GM23338 (cell line): ENCODE measurements at regions not wholly inside any gene's neighbourhood (a gene's known extent, or its start where the extent isn't known, plus 50 kb on each side); places are given as distances from the start of the nearest gene placed in this dataset.

ENCODE experiments used
- ATAC-seq: fragments of 200-7000 bp; cut with Tn5 transposase; 3 replicates; pipeline ENCODE4 v1.9.1; 2020
- DNase-seq: peaks from one replicate; pipeline ENCODE4 v3.0.0-alpha.2; 2015; ENCODE audit warnings: low spot score
- H2AFZ ChIP-seq: fragments of 200-600 bp; sonication (generic); 2 replicates; pipeline ENCODE4 v1.8.0; 2016; ENCODE audit warnings: antibody characterized with exemption, mild to moderate bottlenecking, moderate library complexity
- H3F3A ChIP-seq: fragments of 200-600 bp; sonication (generic); replicated peaks from 2 replicates; pipeline ENCODE4 v1.8.0; 2017; ENCODE audit warnings: antibody characterized with exemption, mixed run types, low read depth
- H3K27ac ChIP-seq: fragments of 200-600 bp; sonication (generic); 2 replicates; pipeline ENCODE4 v1.6.1; 2016; ENCODE audit warnings: low read depth
- H3K27me3 ChIP-seq: fragments of 200-600 bp; sonication (generic); 2 replicates; pipeline ENCODE4 v1.8.0; 2016; ENCODE audit warnings: mild to moderate bottlenecking, mixed run types, moderate library complexity; ENCODE audit not compliant: insufficient read depth
- H3K36me3 ChIP-seq: fragments of 200-600 bp; sonication (generic); 2 replicates; pipeline ENCODE4 v1.8.0; 2016; ENCODE audit warnings: mild to moderate bottlenecking; ENCODE audit not compliant: insufficient read depth
- H3K4me1 ChIP-seq: fragments of 200-600 bp; sonication (generic); 2 replicates; pipeline ENCODE4 v1.8.0; 2016; ENCODE audit warnings: mild to moderate bottlenecking, moderate library complexity; ENCODE audit not compliant: insufficient read depth
- H3K4me2 ChIP-seq: fragments of 200-600 bp; sonication (generic); 2 replicates; pipeline ENCODE4 v1.7.1; 2017; ENCODE audit warnings: mixed run types
- H3K4me3 ChIP-seq: fragments of 200-600 bp; sonication (generic); 2 replicates; pipeline ENCODE4 v1.6.1; 2016; ENCODE audit warnings: mixed run types
- H3K79me2 ChIP-seq: fragments of 200-600 bp; sonication (generic); replicated peaks from 2 replicates; pipeline ENCODE4 v1.8.0; 2017; ENCODE audit warnings: mild to moderate bottlenecking; ENCODE audit not compliant: insufficient read depth
- H3K9me2 ChIP-seq: fragments of 200-600 bp; sonication (generic); 2 replicates; pipeline ENCODE4 v1.8.0; 2017; ENCODE audit not compliant: insufficient read depth
- H4K20me1 ChIP-seq: fragments of 200-600 bp; sonication (generic); replicated peaks from 2 replicates; pipeline ENCODE4 v1.8.0; 2017; ENCODE audit warnings: mild to moderate bottlenecking; ENCODE audit not compliant: insufficient read depth
- H3K27ac Mint-ChIP-seq: 2 replicates; pipeline ENCODE4 v1.8.0; 2020; ENCODE audit warnings: inconsistent platforms, mild to moderate bottlenecking, moderate library complexity, mixed read lengths
- H3K27me3 Mint-ChIP-seq: 3 replicates; pipeline ENCODE4 v1.8.0; 2022; ENCODE audit warnings: low read depth, mild to moderate bottlenecking, moderate library complexity, mixed read lengths, inconsistent platforms; ENCODE audit not compliant: insufficient read depth, poor library complexity
- H3K36me3 Mint-ChIP-seq: 3 replicates; pipeline ENCODE4 v1.8.0; 2021; ENCODE audit warnings: low read depth, mild to moderate bottlenecking, inconsistent platforms, moderate library complexity, mixed read lengths
- H3K4me1 Mint-ChIP-seq: 3 replicates; pipeline ENCODE4 v1.8.0; 2020; ENCODE audit warnings: mild to moderate bottlenecking, inconsistent platforms, mixed read lengths
- H3K4me3 Mint-ChIP-seq: 3 replicates; pipeline ENCODE4 v1.8.0; 2021; ENCODE audit warnings: moderate library complexity, mild to moderate bottlenecking, inconsistent platforms, mixed read lengths
- H3K9me3 Mint-ChIP-seq: 3 replicates; pipeline ENCODE4 v1.8.0; 2020; ENCODE audit warnings: moderate library complexity, mild to moderate bottlenecking, inconsistent platforms, mixed read lengths
- CREB1 ChIP-seq: fragments of 250-450 bp; sonication (Bioruptor Pico); IDR thresholded peaks from 2 replicates; pipeline ENCODE4 v1.5.0; 2020; ENCODE audit warnings: low read depth, mild to moderate bottlenecking, moderate library complexity
- EZH2 ChIP-seq: fragments of 200-600 bp; sonication (generic); IDR thresholded peaks from one replicate; pipeline ENCODE4 v1.8.0; 2017; ENCODE audit warnings: antibody characterized with exemption, mild to moderate bottlenecking, low read depth; ENCODE audit not compliant: unreplicated experiment
- EZH2phosphoT487 ChIP-seq: fragments of 200-600 bp; sonication (generic); IDR thresholded peaks from one replicate; pipeline ENCODE4 v1.8.1; 2018; ENCODE audit warnings: antibody characterized with exemption; ENCODE audit not compliant: unreplicated experiment
- JUNB ChIP-seq: IDR thresholded peaks from one replicate; pipeline ENCODE4 v1.6.1; 2016; ENCODE audit warnings: antibody characterized with exemption; ENCODE audit not compliant: unreplicated experiment
- NANOG ChIP-seq: IDR thresholded peaks from 2 replicates; pipeline ENCODE4 v1.6.1; 2016; ENCODE audit warnings: antibody characterized with exemption, borderline replicate concordance
- POLR2AphosphoS5 ChIP-seq: IDR thresholded peaks from 2 replicates; pipeline ENCODE4 v1.6.1; 2016; ENCODE audit warnings: antibody characterized with exemption, low read depth
- STAT1 ChIP-seq: IDR thresholded peaks from one replicate; pipeline ENCODE4 v1.6.1; 2016; ENCODE audit warnings: antibody characterized with exemption; ENCODE audit not compliant: unreplicated experiment
- ZNF114 ChIP-seq: fragments of 250-450 bp; sonication (Bioruptor Pico); IDR thresholded peaks from 2 replicates; pipeline ENCODE4 v1.5.0; 2020; ENCODE audit warnings: mild to moderate bottlenecking, moderate library complexity
- ZNF331 ChIP-seq: fragments of 250-450 bp; sonication (Bioruptor Pico); IDR thresholded peaks from 2 replicates; pipeline ENCODE4 v1.5.0; 2020; ENCODE audit warnings: low read depth, mild to moderate bottlenecking, moderate library complexity
- TF ChIP-seq, protein P1 (sequence below): fragments of 250-450 bp; sonication (Bioruptor Pico); IDR thresholded peaks from 2 replicates; pipeline ENCODE4 v1.5.0; 2020; ENCODE audit warnings: mild to moderate bottlenecking, moderate library complexity
- TF ChIP-seq, protein P2 (sequence below), 2 experiments: fragments of 200-600 bp in 1 of 2; sonication (generic) in 1 of 2; conservative IDR thresholded peaks; 2 replicates each; pipeline versions ENCODE4 v1.5.1 to v1.6.1; 2016 to 2017; ENCODE audit warnings: antibody characterized with exemption in 2 of 2, low read depth in 2 of 2, mild to moderate bottlenecking in 2 of 2, moderate library complexity in 1 of 2
- TF ChIP-seq, protein P3 (sequence below): IDR thresholded peaks from one replicate; pipeline ENCODE4 v1.6.1; 2018; ENCODE audit warnings: antibody characterized with exemption; ENCODE audit not compliant: unreplicated experiment
- TF ChIP-seq, protein P4 (sequence below): IDR thresholded peaks from 2 replicates; pipeline ENCODE4 v1.6.1; 2016; ENCODE audit warnings: antibody characterized with exemption

DNA sequence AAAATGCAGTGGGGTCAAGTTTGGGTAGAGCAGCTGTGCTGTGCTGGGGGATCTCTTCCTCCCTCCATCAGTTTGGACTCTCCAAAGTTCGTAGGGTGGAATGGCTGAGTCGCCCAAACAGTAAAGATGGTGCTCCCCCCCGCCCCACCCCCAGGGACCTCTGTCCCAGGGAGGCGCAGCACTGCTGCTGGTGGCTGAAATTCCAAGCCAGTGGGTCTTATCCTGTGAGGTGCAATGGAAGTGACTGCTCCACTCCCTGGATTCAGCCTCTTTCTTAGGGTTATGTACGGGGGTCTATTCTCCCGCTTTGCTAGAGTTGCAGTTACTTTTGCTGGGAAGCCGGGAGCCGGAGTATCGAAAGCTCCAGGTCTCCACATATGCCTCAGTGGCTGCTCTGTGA lies 97.5 kb upstream of the CTAGE1 start:
- no peaks in the 10 kb centered on the region for H3K4me1 ChIP-seq
- no peak overlapping the region for H3K4me2 ChIP-seq
- ATAC-seq, result no peak
- 0 out of 2 replicates have a peak, but pooled peaks cover 5% of the 10 kb centered on the region for H3K9me2 ChIP-seq
- H3K4me3 ChIP-seq, result no peak overlapping the region
- no peak for DNase-seq
- H3K27ac ChIP-seq, result no peak overlapping the region
- H3K4me3 Mint-ChIP-seq, result no peak overlapping the region
- H3K27ac Mint-ChIP-seq, result no peak overlapping the region
- H3K36me3 ChIP-seq, result no peaks in the 10 kb centered on the region
- H3K27me3 Mint-ChIP-seq, result no peaks in the 10 kb centered on the region
- peak overlapping the region; percentile 86; the same call in 1 of the 2 replicates for H2AFZ ChIP-seq
- H4K20me1 ChIP-seq, result no peaks in the 10 kb centered on the region
- H3K27me3 ChIP-seq, result no peaks in the 10 kb centered on the region
- no peak for TF ChIP-seq EZH2
- TF ChIP-seq NANOG, result no peak
- no peak for TF ChIP-seq ZNF114 (CRISPR knock-in tag)
- TF ChIP-seq CREB1, result no peak
- TF ChIP-seq, protein P1, sequence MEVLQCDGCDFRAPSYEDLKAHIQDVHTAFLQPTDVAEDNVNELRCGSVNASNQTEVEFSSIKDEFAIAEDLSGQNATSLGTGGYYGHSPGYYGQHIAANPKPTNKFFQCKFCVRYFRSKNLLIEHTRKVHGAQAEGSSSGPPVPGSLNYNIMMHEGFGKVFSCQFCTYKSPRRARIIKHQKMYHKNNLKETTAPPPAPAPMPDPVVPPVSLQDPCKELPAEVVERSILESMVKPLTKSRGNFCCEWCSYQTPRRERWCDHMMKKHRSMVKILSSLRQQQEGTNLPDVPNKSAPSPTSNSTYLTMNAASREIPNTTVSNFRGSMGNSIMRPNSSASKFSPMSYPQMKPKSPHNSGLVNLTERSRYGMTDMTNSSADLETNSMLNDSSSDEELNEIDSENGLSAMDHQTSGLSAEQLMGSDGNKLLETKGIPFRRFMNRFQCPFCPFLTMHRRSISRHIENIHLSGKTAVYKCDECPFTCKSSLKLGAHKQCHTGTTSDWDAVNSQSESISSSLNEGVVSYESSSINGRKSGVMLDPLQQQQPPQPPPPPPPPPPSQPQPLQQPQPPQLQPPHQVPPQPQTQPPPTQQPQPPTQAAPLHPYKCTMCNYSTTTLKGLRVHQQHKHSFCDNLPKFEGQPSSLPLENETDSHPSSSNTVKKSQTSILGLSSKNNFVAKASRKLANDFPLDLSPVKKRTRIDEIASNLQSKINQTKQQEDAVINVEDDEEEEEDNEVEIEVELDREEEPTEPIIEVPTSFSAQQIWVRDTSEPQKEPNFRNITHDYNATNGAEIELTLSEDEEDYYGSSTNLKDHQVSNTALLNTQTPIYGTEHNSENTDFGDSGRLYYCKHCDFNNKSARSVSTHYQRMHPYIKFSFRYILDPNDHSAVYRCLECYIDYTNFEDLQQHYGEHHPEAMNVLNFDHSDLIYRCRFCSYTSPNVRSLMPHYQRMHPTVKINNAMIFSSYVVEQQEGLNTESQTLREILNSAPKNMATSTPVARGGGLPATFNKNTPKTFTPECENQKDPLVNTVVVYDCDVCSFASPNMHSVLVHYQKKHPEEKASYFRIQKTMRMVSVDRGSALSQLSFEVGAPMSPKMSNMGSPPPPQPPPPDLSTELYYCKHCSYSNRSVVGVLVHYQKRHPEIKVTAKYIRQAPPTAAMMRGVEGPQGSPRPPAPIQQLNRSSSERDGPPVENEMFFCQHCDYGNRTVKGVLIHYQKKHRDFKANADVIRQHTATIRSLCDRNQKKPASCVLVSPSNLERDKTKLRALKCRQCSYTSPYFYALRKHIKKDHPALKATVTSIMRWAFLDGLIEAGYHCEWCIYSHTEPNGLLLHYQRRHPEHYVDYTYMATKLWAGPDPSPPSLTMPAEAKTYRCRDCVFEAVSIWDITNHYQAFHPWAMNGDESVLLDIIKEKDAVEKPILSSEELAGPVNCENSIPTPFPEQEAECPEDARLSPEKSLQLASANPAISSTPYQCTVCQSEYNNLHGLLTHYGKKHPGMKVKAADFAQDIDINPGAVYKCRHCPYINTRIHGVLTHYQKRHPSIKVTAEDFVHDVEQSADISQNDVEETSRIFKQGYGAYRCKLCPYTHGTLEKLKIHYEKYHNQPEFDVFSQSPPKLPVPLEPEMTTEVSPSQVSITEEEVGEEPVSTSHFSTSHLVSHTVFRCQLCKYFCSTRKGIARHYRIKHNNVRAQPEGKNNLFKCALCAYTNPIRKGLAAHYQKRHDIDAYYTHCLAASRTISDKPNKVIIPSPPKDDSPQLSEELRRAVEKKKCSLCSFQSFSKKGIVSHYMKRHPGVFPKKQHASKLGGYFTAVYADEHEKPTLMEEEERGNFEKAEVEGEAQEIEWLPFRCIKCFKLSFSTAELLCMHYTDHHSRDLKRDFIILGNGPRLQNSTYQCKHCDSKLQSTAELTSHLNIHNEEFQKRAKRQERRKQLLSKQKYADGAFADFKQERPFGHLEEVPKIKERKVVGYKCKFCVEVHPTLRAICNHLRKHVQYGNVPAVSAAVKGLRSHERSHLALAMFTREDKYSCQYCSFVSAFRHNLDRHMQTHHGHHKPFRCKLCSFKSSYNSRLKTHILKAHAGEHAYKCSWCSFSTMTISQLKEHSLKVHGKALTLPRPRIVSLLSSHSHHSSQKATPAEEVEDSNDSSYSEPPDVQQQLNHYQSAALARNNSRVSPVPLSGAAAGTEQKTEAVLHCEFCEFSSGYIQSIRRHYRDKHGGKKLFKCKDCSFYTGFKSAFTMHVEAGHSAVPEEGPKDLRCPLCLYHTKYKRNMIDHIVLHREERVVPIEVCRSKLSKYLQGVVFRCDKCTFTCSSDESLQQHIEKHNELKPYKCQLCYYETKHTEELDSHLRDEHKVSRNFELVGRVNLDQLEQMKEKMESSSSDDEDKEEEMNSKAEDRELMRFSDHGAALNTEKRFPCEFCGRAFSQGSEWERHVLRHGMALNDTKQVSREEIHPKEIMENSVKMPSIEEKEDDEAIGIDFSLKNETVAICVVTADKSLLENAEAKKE (CRISPR knock-in tag), result no peak
- TF ChIP-seq STAT1, result no peak
- TF ChIP-seq, protein P2, sequence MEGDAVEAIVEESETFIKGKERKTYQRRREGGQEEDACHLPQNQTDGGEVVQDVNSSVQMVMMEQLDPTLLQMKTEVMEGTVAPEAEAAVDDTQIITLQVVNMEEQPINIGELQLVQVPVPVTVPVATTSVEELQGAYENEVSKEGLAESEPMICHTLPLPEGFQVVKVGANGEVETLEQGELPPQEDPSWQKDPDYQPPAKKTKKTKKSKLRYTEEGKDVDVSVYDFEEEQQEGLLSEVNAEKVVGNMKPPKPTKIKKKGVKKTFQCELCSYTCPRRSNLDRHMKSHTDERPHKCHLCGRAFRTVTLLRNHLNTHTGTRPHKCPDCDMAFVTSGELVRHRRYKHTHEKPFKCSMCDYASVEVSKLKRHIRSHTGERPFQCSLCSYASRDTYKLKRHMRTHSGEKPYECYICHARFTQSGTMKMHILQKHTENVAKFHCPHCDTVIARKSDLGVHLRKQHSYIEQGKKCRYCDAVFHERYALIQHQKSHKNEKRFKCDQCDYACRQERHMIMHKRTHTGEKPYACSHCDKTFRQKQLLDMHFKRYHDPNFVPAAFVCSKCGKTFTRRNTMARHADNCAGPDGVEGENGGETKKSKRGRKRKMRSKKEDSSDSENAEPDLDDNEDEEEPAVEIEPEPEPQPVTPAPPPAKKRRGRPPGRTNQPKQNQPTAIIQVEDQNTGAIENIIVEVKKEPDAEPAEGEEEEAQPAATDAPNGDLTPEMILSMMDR (conservative IDR thresholded peaks at IDR 0.05; ENCODE audit: low read depth in 2 of 2), result no peak
- no peak for TF ChIP-seq EZH2phosphoT487
- TF ChIP-seq, protein P3, sequence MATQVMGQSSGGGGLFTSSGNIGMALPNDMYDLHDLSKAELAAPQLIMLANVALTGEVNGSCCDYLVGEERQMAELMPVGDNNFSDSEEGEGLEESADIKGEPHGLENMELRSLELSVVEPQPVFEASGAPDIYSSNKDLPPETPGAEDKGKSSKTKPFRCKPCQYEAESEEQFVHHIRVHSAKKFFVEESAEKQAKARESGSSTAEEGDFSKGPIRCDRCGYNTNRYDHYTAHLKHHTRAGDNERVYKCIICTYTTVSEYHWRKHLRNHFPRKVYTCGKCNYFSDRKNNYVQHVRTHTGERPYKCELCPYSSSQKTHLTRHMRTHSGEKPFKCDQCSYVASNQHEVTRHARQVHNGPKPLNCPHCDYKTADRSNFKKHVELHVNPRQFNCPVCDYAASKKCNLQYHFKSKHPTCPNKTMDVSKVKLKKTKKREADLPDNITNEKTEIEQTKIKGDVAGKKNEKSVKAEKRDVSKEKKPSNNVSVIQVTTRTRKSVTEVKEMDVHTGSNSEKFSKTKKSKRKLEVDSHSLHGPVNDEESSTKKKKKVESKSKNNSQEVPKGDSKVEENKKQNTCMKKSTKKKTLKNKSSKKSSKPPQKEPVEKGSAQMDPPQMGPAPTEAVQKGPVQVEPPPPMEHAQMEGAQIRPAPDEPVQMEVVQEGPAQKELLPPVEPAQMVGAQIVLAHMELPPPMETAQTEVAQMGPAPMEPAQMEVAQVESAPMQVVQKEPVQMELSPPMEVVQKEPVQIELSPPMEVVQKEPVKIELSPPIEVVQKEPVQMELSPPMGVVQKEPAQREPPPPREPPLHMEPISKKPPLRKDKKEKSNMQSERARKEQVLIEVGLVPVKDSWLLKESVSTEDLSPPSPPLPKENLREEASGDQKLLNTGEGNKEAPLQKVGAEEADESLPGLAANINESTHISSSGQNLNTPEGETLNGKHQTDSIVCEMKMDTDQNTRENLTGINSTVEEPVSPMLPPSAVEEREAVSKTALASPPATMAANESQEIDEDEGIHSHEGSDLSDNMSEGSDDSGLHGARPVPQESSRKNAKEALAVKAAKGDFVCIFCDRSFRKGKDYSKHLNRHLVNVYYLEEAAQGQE, result no peak
- TF ChIP-seq ZNF331 (CRISPR knock-in tag), result no peak
- TF ChIP-seq, protein P4, sequence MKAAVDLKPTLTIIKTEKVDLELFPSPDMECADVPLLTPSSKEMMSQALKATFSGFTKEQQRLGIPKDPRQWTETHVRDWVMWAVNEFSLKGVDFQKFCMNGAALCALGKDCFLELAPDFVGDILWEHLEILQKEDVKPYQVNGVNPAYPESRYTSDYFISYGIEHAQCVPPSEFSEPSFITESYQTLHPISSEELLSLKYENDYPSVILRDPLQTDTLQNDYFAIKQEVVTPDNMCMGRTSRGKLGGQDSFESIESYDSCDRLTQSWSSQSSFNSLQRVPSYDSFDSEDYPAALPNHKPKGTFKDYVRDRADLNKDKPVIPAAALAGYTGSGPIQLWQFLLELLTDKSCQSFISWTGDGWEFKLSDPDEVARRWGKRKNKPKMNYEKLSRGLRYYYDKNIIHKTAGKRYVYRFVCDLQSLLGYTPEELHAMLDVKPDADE, result no peak
- no peak for TF ChIP-seq JUNB
- TF ChIP-seq POLR2AphosphoS5, result no peak
- no peaks in the 10 kb centered on the region for H3K79me2 ChIP-seq
- H3F3A ChIP-seq, result no peaks in the 10 kb centered on the region
- H3K36me3 Mint-ChIP-seq, result no peaks in the 10 kb centered on the region
- no peaks in the 10 kb centered on the region for H3K9me3 Mint-ChIP-seq
- no peaks in the 10 kb centered on the region; the same call in 2 of the 3 replicates for H3K4me1 Mint-ChIP-seq
